Stomach smooth muscle (tissue), 2 donors: ENCODE measurements at regions not wholly inside any gene's neighbourhood (a gene's known extent, or its start where the extent isn't known, plus 50 kb on each side); places are given as distances from the start of the nearest gene placed in this dataset.

Experiments
- H3K27ac ChIP-seq: one replicate; pipeline ENCODE4 v1.7.0; 2013; ENCODE audit warnings: mild to moderate bottlenecking, low read length, inconsistent platforms
- H3K27me3 ChIP-seq, 2 donors: one replicate each; pipeline ENCODE4 v1.7.0; 2013; ENCODE audit warnings: low read length in 2 of 2; ENCODE audit not compliant: insufficient read depth in 2 of 2, control insufficient read depth in 1 of 2
- H3K36me3 ChIP-seq, 2 donors: one replicate each; pipeline ENCODE4 v1.7.0; 2013; ENCODE audit warnings: low read length in 2 of 2; ENCODE audit not compliant: control insufficient read depth in 2 of 2, insufficient read depth in 2 of 2
- H3K4me1 ChIP-seq: one replicate; pipeline ENCODE4 v1.7.0; 2013; ENCODE audit warnings: low read length; ENCODE audit not compliant: control insufficient read depth, insufficient read depth
- H3K4me3 ChIP-seq, 2 donors: one replicate each; pipeline ENCODE4 v1.7.0; 2013; ENCODE audit warnings: low read length in 2 of 2
- H3K9ac ChIP-seq, 2 donors: one replicate each; pipeline ENCODE4 v1.7.0; 2013; ENCODE audit warnings: low read length in 2 of 2, mild to moderate bottlenecking in 1 of 2
- H3K9me3 ChIP-seq, 2 donors: one replicate each; pipeline ENCODE4 v1.7.0; 2013; ENCODE audit warnings: low read length in 2 of 2; ENCODE audit not compliant: control insufficient read depth in 2 of 2
- donor health status: healthy.
- donor health status: Pancreatic carcinoma.

- no peaks in the 10 kb centered on the region for H3K9me3 ChIP-seq
- H3K4me3 ChIP-seq = no peak overlapping the region
- H3K27me3 ChIP-seq = no peaks in the 10 kb centered on the region
- no peak overlapping the region for H3K9ac ChIP-seq
- H3K36me3 ChIP-seq = no peaks in the 10 kb centered on the region
- H3K27ac ChIP-seq = no peak overlapping the region
- H3K4me1 ChIP-seq = no peaks in the 10 kb centered on the region
Measured at GRCh38 chr3:148451969-148452368, 245.7 kb upstream of the AGTR1 start.

DNA sequence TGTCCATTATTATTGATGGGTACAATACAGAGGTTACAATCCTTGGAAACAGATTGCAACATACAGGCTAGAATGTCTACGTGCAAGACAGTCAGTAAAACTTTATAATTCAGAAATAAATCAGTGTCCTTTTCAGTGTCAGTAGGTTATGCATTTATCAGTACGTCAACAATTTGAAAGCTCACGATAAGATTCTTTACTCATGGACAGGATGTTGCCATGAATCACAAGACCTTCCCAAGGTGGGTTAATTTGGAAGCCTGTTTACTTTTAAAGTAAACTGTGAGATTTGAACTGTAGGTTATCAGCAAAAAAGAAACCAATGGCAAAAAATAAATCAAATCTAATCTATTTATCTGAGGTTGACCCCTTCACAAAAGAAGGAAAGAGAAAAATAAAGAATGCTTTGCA, 243.9 kb upstream of the AGTR1 start:
- Histone ChIP-seq H3K9ac (no peak overlapping the region), H3K4me1 (no peaks in the 10 kb centered on the region), H3K9me3 (no peaks in the 10 kb centered on the region), H3K27ac (no peak overlapping the region), H3K27me3 (no peaks in the 10 kb centered on the region), H3K4me3 (no peak overlapping the region), H3K36me3 (no peaks in the 10 kb centered on the region)

- Histone ChIP-seq H3K4me3 (no peak overlapping the region), H3K9me3 (no peaks in the 10 kb centered on the region), H3K9ac (no peak overlapping the region), H3K4me1 (no peaks in the 10 kb centered on the region), H3K27me3 (no peaks in the 10 kb centered on the region), H3K36me3 (no peaks in the 10 kb centered on the region), H3K27ac (no peak overlapping the region)
Measured at GRCh38 chr3:148455098-148455497, 242.6 kb upstream of the AGTR1 start.

GRCh38 chr3:148457886-148458285, 239.8 kb upstream of the AGTR1 start:
- H3K27me3 ChIP-seq = no peaks in the 10 kb centered on the region
- no peaks in the 10 kb centered on the region for H3K9me3 ChIP-seq
- H3K27ac ChIP-seq = no peak overlapping the region
- no peaks in the 10 kb centered on the region for H3K4me1 ChIP-seq
- H3K4me3 ChIP-seq = no peak overlapping the region
- no peak overlapping the region for H3K9ac ChIP-seq
- no peaks in the 10 kb centered on the region for H3K36me3 ChIP-seq

DNA sequence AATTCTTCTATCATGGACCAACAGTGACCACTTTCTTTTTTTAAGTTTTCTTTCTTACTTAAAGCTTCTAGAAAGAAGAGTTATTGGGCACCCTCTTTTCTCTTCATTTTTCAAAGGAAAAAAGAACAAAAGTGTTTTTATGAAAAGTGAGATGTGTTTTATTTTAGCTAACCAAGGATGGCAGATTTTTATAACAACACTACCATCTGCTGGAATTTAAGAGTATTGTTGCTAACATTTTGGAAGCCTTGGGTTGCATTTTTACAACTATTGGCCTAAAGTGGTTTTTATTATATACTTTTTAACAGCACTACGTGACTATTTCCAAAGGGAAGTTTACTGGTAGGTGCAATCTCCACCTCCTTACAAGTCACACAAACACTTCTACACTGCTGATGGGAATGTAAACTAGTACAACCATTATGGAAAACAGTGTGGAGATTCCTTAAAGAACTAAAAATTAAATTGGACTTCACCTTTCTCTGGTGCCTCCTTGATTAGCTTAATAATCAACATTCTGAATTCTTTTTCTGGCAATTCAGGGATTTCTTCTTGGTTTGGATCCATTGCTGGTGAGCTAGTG, 237.7 kb upstream of the AGTR1 start:
- Histone ChIP-seq H3K27ac (no peak overlapping the region), H3K4me1 (no peaks in the 10 kb centered on the region)

GRCh38 chr3:148460686-148461085, 237.0 kb upstream of the AGTR1 start:
- H3K9me3 ChIP-seq = no peaks in the 10 kb centered on the region
- H3K4me1 ChIP-seq = no peaks in the 10 kb centered on the region
- no peak overlapping the region for H3K9ac ChIP-seq
- H3K36me3 ChIP-seq = no peaks in the 10 kb centered on the region
- H3K27me3 ChIP-seq = no peaks in the 10 kb centered on the region
- H3K4me3 ChIP-seq = no peak overlapping the region
- H3K27ac ChIP-seq = no peak overlapping the region

More for the DNA sequence above, 237.7 kb upstream of the AGTR1 start:
- no peak overlapping the region for H3K4me3 ChIP-seq
- H3K36me3 ChIP-seq = no peaks in the 10 kb centered on the region
- H3K9me3 ChIP-seq = no peaks in the 10 kb centered on the region
- no peak overlapping the region for H3K9ac ChIP-seq
- H3K27me3 ChIP-seq = no peaks in the 10 kb centered on the region

- Histone ChIP-seq H3K9me3 (no peaks in the 10 kb centered on the region), H3K27me3 (no peaks in the 10 kb centered on the region), H3K36me3 (no peaks in the 10 kb centered on the region), H3K4me1 (no peaks in the 10 kb centered on the region), H3K4me3 (no peak overlapping the region), H3K9ac (no peak overlapping the region), H3K27ac (no peak overlapping the region)
Measured at GRCh38 chr3:148464246-148464645, 233.5 kb upstream of the AGTR1 start.

DNA sequence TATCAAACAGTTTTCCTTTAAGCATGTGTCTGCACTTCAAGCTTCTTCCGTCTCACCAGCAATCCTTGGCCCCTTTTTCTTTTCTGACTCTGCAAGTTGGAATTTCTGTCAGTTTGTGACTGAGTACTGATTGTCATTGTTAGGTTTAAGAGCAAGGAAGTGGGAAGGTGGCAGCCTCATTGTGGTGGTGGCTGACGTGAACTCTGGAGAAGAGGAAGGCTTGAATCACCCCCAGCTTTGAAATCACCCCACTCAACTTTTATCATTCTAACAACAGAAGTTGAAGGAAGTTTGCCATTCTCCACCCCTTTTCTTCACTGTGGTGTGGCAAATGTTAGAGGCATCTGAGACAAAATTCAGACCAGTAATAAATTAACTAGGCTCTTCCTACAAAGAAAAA, 231.6 kb upstream of the AGTR1 start:
- Histone ChIP-seq H3K27me3 (no peaks in the 10 kb centered on the region), H3K4me1 (no peaks in the 10 kb centered on the region), H3K4me3 (no peak overlapping the region), H3K9ac (no peak overlapping the region), H3K9me3 (no peaks in the 10 kb centered on the region), H3K27ac (no peak overlapping the region), H3K36me3 (no peaks in the 10 kb centered on the region)

GRCh38 chr3:148466980-148467740, 230.5 kb upstream of the AGTR1 start:
- no peaks in the 10 kb centered on the region for H3K27me3 ChIP-seq
- H3K36me3 ChIP-seq = no peaks in the 10 kb centered on the region
- no peak overlapping the region for H3K27ac ChIP-seq
- no peak overlapping the region for H3K4me3 ChIP-seq
- H3K9ac ChIP-seq = no peak overlapping the region
- H3K4me1 ChIP-seq = no peaks in the 10 kb centered on the region
- H3K9me3 ChIP-seq = no peaks in the 10 kb centered on the region

- Histone ChIP-seq H3K36me3 (no peaks in the 10 kb centered on the region), H3K27ac (no peak overlapping the region), H3K4me1 (no peaks in the 10 kb centered on the region), H3K4me3 (no peak overlapping the region), H3K9me3 (no peaks in the 10 kb centered on the region), H3K9ac (no peak overlapping the region), H3K27me3 (no peaks in the 10 kb centered on the region)
Measured at GRCh38 chr3:148477375-148477774, 220.3 kb upstream of the AGTR1 start.

DNA sequence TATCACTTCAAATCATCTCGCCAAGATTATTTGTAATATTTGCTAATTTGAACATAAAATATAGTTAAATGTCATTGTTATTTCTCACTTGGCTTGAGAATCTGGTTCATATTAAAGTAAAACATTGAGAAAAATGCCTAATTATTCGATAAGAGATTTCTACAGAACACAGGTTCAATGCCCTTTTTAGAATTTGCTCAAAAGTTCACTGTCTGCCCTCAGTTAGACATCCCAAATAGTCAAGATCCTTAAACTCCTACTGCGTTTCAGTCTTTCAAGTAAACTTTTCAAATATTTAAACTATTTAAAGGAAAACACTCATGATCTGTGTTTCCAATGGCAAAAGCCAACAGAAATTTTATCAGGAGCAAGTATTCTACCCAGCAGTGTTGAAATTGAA, 204.1 kb upstream of the AGTR1 start:
- Histone ChIP-seq H3K9me3 (no peaks in the 10 kb centered on the region), H3K4me3 (no peak overlapping the region), H3K36me3 (no peaks in the 10 kb centered on the region), H3K4me1 (no peaks in the 10 kb centered on the region), H3K27ac (no peak overlapping the region), H3K9ac (no peak overlapping the region), H3K27me3 (no peaks in the 10 kb centered on the region)
